ENCODE measurements at regions not wholly inside any gene's neighbourhood (a gene's known extent, or its start where the extent isn't known, plus 50 kb on each side); places are given as distances from the start of the nearest gene placed in this dataset.
A peak's percentile ranks its signal among the peaks of the same experiment; 100 is the strongest.

- no peak overlapping the region for H3K4me2 ChIP-seq (ENCODE audit: low read length)
- no peak overlapping the region for H3K4me3 ChIP-seq (ENCODE audit: insufficient read depth, low read depth, low read length)
- Mint-ChIP-seq H3K4me3 (ENCODE audit: unreplicated experiment) (no peak overlapping the region), H3K4me1 (ENCODE audit: low read depth, unreplicated experiment) (peaks cover 10% of the 10 kb centered on the region), H3K36me3 (ENCODE audit: low read depth, unreplicated experiment) (no peaks in the 10 kb centered on the region), H3K27ac (ENCODE audit: unreplicated experiment) (no peak overlapping the region), H3K27me3 (ENCODE audit: low read depth, unreplicated experiment) (no peaks in the 10 kb centered on the region), H3K9me3 (ENCODE audit: unreplicated experiment) (peaks cover 3% of the 10 kb centered on the region)
- no peak overlapping the region for H3K27ac ChIP-seq (ENCODE audit: low read depth, low read length)
- peak; percentile 76 for FAIRE-seq
- H2AFZ ChIP-seq (ENCODE audit: low read depth, low read length): no peak overlapping the region
- no peaks in the 10 kb centered on the region for H3K36me3 ChIP-seq (ENCODE audit: insufficient read depth, low read length)
- H3K27me3 ChIP-seq (ENCODE audit: insufficient read depth, low read length): no peaks in the 10 kb centered on the region
- H4K20me1 ChIP-seq (ENCODE audit: insufficient read depth, low read length): no peaks in the 10 kb centered on the region
- no peaks in the 10 kb centered on the region for H3K79me2 ChIP-seq (ENCODE audit: insufficient read depth, low read length)
- no peaks in the 10 kb centered on the region for H3K9me3 ChIP-seq (ENCODE audit: insufficient read depth, low read depth, low read length)
- DNase-seq (ENCODE audit: low read depth): no peak
- no peak overlapping the region for H3K9ac ChIP-seq (ENCODE audit: low read length)
- peaks cover 7% of the 10 kb centered on the region for H3K4me1 ChIP-seq (ENCODE audit: insufficient read depth, low read length)
- no peak for TF ChIP-seq EZH2 (IDR thresholded peaks at IDR 0.05; ENCODE audit: insufficient read depth, low read length)
- TF ChIP-seq CTCF (IDR thresholded peaks at IDR 0.05; ENCODE audit: insufficient read depth, low read depth, low read length): no peak
Measured at GRCh38 chr21:28641731-28642130, 350.9 kb downstream of the LTN1 start.

DNA sequence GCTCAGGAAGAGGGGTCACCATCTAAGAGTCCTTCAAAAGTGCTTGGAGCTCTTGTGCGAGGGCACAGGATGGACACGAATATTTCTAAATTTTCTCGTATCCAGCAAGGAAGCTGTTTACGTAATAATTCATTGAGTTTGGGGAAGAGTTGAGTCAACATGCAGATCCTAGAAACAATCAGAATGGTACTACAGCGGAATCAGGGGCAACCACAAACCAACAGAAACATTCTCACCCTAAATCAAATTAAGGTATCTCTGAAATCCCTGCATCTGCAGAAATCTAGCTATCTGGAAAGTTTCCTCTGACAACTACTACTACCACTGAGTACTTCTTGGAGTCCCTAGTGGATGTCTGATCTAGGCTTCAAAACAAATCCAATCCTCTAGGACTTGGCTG, 352.4 kb downstream of the LTN1 start:
- Mint-ChIP-seq H3K27ac (ENCODE audit: unreplicated experiment) (no peak overlapping the region), H3K9me3 (ENCODE audit: unreplicated experiment) (peaks cover 3% of the 10 kb centered on the region), H3K4me3 (ENCODE audit: unreplicated experiment) (no peak overlapping the region), H3K27me3 (ENCODE audit: low read depth, unreplicated experiment) (no peaks in the 10 kb centered on the region), H3K36me3 (ENCODE audit: low read depth, unreplicated experiment) (no peaks in the 10 kb centered on the region), H3K4me1 (ENCODE audit: low read depth, unreplicated experiment) (peaks cover 19% of the 10 kb centered on the region)
- Histone ChIP-seq H3K9me3 (ENCODE audit: insufficient read depth, low read depth, low read length) (no peaks in the 10 kb centered on the region), H3K36me3 (ENCODE audit: insufficient read depth, low read length) (no peaks in the 10 kb centered on the region), H3K27me3 (ENCODE audit: insufficient read depth, low read length) (no peaks in the 10 kb centered on the region), H3K79me2 (ENCODE audit: insufficient read depth, low read length) (no peaks in the 10 kb centered on the region), H4K20me1 (ENCODE audit: insufficient read depth, low read length) (no peaks in the 10 kb centered on the region), H3K9ac (ENCODE audit: low read length) (no peak overlapping the region), H3K27ac (ENCODE audit: low read depth, low read length) (no peak overlapping the region), H3K4me3 (ENCODE audit: insufficient read depth, low read depth, low read length) (no peak overlapping the region), H3K4me1 (ENCODE audit: insufficient read depth, low read length) (peaks cover 15% of the 10 kb centered on the region), H3K4me2 (ENCODE audit: low read length) (no peak overlapping the region), H2AFZ (ENCODE audit: low read depth, low read length) (no peak overlapping the region)
- no peak for TF ChIP-seq EZH2 (IDR thresholded peaks at IDR 0.05; ENCODE audit: insufficient read depth, low read length)
- no peak for TF ChIP-seq CTCF (IDR thresholded peaks at IDR 0.05; ENCODE audit: insufficient read depth, low read depth, low read length)
- FAIRE-seq (peak; percentile 34), DNase-seq (ENCODE audit: low read depth) (no peak)

DNA sequence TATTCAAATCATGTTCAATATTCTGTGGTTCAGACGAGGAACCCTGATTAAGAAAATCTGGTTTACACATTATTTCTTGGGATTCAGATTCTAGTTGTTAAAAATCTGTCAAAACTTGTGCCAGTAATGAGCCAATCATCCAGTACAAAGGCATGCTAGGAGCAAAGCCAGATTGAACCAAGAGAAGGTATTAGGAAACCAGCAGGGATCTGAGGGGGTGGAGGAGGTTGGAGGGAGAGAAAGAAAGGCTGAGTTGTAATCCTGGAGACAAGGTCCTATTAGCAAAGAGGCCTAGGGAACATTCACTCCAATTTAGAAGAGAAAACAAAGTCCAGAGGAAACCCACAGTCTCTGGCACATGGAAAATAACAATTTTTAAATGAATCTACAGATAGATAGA, 352.9 kb downstream of the LTN1 start:
- H3K36me3 ChIP-seq (ENCODE audit: insufficient read depth, low read length): no peaks in the 10 kb centered on the region
- peaks cover 15% of the 10 kb centered on the region for H3K4me1 ChIP-seq (ENCODE audit: insufficient read depth, low read length)
- no peak overlapping the region for H3K4me3 ChIP-seq (ENCODE audit: insufficient read depth, low read depth, low read length)
- H3K27ac Mint-ChIP-seq (ENCODE audit: unreplicated experiment): peak overlapping the region; percentile 7
- no peak overlapping the region for H3K4me3 Mint-ChIP-seq (ENCODE audit: unreplicated experiment)
- no peaks in the 10 kb centered on the region for H4K20me1 ChIP-seq (ENCODE audit: insufficient read depth, low read length)
- H3K9ac ChIP-seq (ENCODE audit: low read length): no peak overlapping the region
- FAIRE-seq (peak; percentile 47), DNase-seq (ENCODE audit: low read depth) (peak; percentile 27)
- no peaks in the 10 kb centered on the region for H3K79me2 ChIP-seq (ENCODE audit: insufficient read depth, low read length)
- no peak overlapping the region for H3K27ac ChIP-seq (ENCODE audit: low read depth, low read length)
- TF ChIP-seq EZH2 (IDR thresholded peaks at IDR 0.05; ENCODE audit: insufficient read depth, low read length): no peak
- no peaks in the 10 kb centered on the region for H3K9me3 ChIP-seq (ENCODE audit: insufficient read depth, low read depth, low read length)
- H3K9me3 Mint-ChIP-seq (ENCODE audit: unreplicated experiment): peaks cover 3% of the 10 kb centered on the region
- peaks cover 19% of the 10 kb centered on the region for H3K4me1 Mint-ChIP-seq (ENCODE audit: low read depth, unreplicated experiment)
- H3K27me3 Mint-ChIP-seq (ENCODE audit: low read depth, unreplicated experiment): no peaks in the 10 kb centered on the region
- no peaks in the 10 kb centered on the region for H3K27me3 ChIP-seq (ENCODE audit: insufficient read depth, low read length)
- no peak overlapping the region for H3K4me2 ChIP-seq (ENCODE audit: low read length)
- no peak overlapping the region for H2AFZ ChIP-seq (ENCODE audit: low read depth, low read length)
- H3K36me3 Mint-ChIP-seq (ENCODE audit: low read depth, unreplicated experiment): no peaks in the 10 kb centered on the region
